Activated CD8-positive, alpha-beta T cell treated with anti-CD3 and anti-CD28 coated beads for 36 hours (primary cell): ENCODE measurements at regions not wholly inside any gene's neighbourhood (a gene's known extent, or its start where the extent isn't known, plus 50 kb on each side); places are given as distances from the start of the nearest gene placed in this dataset.

Source experiments
- ATAC-seq: fragments of 200-7000 bp; cut with Tn5 transposase; one replicate; pipeline ENCODE4 v1.10.0; 2021; ENCODE audit warnings: mild to moderate bottlenecking, moderate library complexity
- CTCF ChIA-PET: fragments of 350-600 bp; sonication (Branson Sonifier 250); formaldehyde crosslinking; loops from one replicate; lab custom pipeline; 2021; ENCODE audit warnings: antibody characterized with exemption; lab: Charles Lee
- POLR2A ChIA-PET: fragments of 350-600 bp; sonication (Branson Sonifier 250); formaldehyde crosslinking; loops from one replicate; lab custom pipeline; 2021; ENCODE audit warnings: antibody characterized with exemption; lab: Charles Lee
- DNase-seq: peaks from one replicate; pipeline ENCODE4 v3.0.0-alpha.2; 2020
- H3K27ac Mint-ChIP-seq: one replicate; pipeline ENCODE4 v1.8.0; 2021; ENCODE audit warnings: mild to moderate bottlenecking, mixed read lengths
- H3K27me3 Mint-ChIP-seq: one replicate; pipeline ENCODE4 v1.8.0; 2021; ENCODE audit warnings: mixed read lengths
- H3K36me3 Mint-ChIP-seq: one replicate; pipeline ENCODE4 v1.8.0; 2021; ENCODE audit warnings: low read depth, mixed read lengths
- H3K4me1 Mint-ChIP-seq: one replicate; pipeline ENCODE4 v1.8.0; 2021; ENCODE audit warnings: low read depth, mixed read lengths
- H3K4me3 Mint-ChIP-seq: one replicate; pipeline ENCODE4 v1.8.0; 2021; ENCODE audit warnings: mild to moderate bottlenecking, moderate library complexity, mixed read lengths
- H3K9me3 Mint-ChIP-seq: one replicate; pipeline ENCODE4 v1.8.0; 2021; ENCODE audit warnings: mixed read lengths
- CTCF ChIP-seq: fragments of 200-600 bp; IDR thresholded peaks from one replicate; pipeline ENCODE4 v1.8.0; 2022; ENCODE audit warnings: antibody characterized with exemption, mild to moderate bottlenecking
- intact Hi-C: fragments of 100-400 bp; cut with micrococcal nuclease; formaldehyde crosslinking; loops from one replicate; pipeline ENCODE4 v1.10.0; 2022

GRCh38 chr18:10217211-10217610 is 237.2 kb upstream of the APCDD1 start:
- ATAC-seq (no peak), DNase-seq (no peak)
- Mint-ChIP-seq H3K4me3 (no peak overlapping the region), H3K27ac (no peak overlapping the region), H3K4me1 (no peaks in the 10 kb centered on the region), H3K36me3 (no peaks in the 10 kb centered on the region), H3K27me3 (no peaks in the 10 kb centered on the region), H3K9me3 (peaks cover 8% of the 10 kb centered on the region)
- POLR2A ChIA-PET = no interaction called here
- CTCF ChIA-PET = no interaction called here
- no peak for TF ChIP-seq CTCF
- intact Hi-C loops = no loop called here

- Mint-ChIP-seq H3K27ac (no peak overlapping the region), H3K27me3 (no peaks in the 10 kb centered on the region), H3K36me3 (no peaks in the 10 kb centered on the region), H3K4me3 (no peak overlapping the region), H3K9me3 (peaks cover 12% of the 10 kb centered on the region), H3K4me1 (no peaks in the 10 kb centered on the region)
- POLR2A ChIA-PET = no interaction called here
- ATAC-seq = no peak
- no peak for TF ChIP-seq CTCF
- intact Hi-C loops = no loop called here
- CTCF ChIA-PET = no interaction called here
- no peak for DNase-seq
These were observed 229.1 kb upstream of the APCDD1 start for GRCh38 chr18:10225300-10225699.

DNA sequence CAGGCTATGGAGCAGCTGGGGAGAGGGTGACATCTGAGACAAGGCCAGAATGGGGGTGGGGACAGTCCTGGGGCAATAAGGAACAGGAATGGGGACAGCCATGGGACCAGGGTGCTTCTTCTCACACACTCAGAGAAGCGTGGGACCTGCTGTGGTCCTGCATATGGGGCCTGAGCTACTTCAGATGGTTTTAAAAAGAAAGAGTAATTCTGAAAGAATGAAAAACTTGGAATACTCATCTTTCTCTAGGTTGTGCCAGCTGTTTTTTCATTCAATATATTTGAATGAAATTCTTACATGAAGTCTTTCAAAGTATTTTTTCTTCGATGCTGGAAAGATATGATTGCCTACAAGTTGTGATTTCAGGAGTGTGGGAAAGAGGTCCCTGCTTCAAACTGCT is 227.5 kb upstream of the APCDD1 start:
- intact Hi-C loops = no loop called here
- TF ChIP-seq CTCF = no peak
- ATAC-seq (no peak), DNase-seq (no peak)
- ChIA-PET CTCF (no interaction called here), POLR2A (no interaction called here)
- H3K4me1 Mint-ChIP-seq = no peaks in the 10 kb centered on the region
- H3K36me3 Mint-ChIP-seq = no peaks in the 10 kb centered on the region
- H3K9me3 Mint-ChIP-seq = peaks cover 12% of the 10 kb centered on the region
- no peaks in the 10 kb centered on the region for H3K27me3 Mint-ChIP-seq
- no peak overlapping the region for H3K27ac Mint-ChIP-seq
- H3K4me3 Mint-ChIP-seq = no peak overlapping the region

DNA sequence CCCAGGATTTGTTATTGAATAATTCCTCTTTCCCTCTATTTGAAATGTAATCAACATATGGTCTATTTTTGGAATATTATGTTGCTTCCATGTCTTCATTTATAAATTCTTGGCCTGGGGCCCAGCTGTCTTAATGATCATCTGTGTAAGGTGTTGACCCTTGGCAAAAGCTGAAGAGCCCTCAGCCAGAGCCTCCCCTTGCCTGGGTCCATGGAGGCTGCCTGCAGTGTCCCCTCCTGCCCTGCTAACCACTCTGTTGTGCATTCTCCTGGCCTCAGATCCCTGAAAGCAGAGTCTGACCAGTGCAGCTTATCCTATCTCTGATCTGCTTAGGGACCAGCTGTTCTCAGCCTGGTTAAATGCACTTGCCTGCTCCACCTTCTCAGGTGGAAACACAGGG is 226.1 kb upstream of the APCDD1 start:
- Mint-ChIP-seq H3K9me3 (peaks cover 12% of the 10 kb centered on the region), H3K4me1 (no peaks in the 10 kb centered on the region), H3K36me3 (no peaks in the 10 kb centered on the region), H3K27me3 (no peaks in the 10 kb centered on the region), H3K27ac (no peak overlapping the region), H3K4me3 (no peak overlapping the region)
- CTCF ChIA-PET = no interaction called here
- DNase-seq (no peak), ATAC-seq (no peak)
- TF ChIP-seq CTCF = no peak
- intact Hi-C loops = no loop called here
- POLR2A ChIA-PET = no interaction called here

DNA sequence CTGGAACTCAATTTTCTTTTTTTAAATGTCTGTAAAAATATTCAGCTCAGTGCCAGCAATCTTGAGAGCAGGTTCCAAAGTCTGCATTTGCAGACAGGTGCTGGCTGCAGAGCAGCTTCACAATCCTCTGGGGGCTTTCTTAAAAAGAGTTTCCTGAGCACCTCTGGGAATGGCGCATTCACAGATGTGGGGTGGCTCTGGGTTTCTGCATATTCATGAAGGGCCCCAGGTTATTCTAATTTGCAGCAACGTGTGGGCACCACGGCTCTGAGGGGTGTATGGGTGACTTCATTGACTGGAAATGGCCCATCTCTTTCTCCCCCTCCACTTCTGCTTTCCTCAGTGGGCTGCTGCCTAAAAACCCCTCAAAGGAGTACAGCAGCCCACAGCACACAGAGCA is 225.0 kb upstream of the APCDD1 start:
- CTCF ChIA-PET = no interaction called here
- POLR2A ChIA-PET = no interaction called here
- no peaks in the 10 kb centered on the region for H3K27me3 Mint-ChIP-seq
- no peaks in the 10 kb centered on the region for H3K36me3 Mint-ChIP-seq
- no peak for TF ChIP-seq CTCF
- DNase-seq (no peak), ATAC-seq (no peak)
- peaks cover 11% of the 10 kb centered on the region for H3K9me3 Mint-ChIP-seq
- no peak overlapping the region for H3K27ac Mint-ChIP-seq
- no peaks in the 10 kb centered on the region for H3K4me1 Mint-ChIP-seq
- intact Hi-C loops = no loop called here
- H3K4me3 Mint-ChIP-seq = no peak overlapping the region
